ENCODE measurements at regions not wholly inside any gene's neighbourhood (a gene's known extent, or its start where the extent isn't known, plus 50 kb on each side); places are given as distances from the start of the nearest gene placed in this dataset.

DNA sequence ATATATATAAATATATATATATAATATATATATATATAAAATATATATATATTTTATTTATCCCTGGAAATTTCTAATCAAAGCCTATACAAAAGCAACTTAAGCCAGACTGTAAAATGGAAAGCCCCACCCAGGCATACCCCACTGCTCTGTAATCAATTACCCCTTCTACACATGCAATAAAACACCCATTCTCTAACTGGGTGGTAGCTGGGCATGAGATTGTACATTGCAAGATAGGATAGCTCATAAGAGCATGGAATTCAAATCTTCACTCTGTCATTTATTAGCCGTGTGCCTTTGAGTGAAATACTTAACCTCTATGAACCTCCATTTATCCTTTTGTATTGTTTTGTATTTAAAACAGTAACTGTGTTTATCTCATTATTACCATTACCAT lies 405.3 kb upstream of the SLC30A5 start:
- TF ChIP-seq CTCF (conservative IDR thresholded peaks at IDR 0.05; ENCODE audit: low read depth, low read length) (no peak), EZH2 (IDR thresholded peaks at IDR 0.05; ENCODE audit: borderline replicate concordance, low read depth, low read length, poor library complexity, severe bottlenecking) (no peak)

Measured in A673 (cell line).